ENCODE measurements at regions not wholly inside any gene's neighbourhood (a gene's known extent, or its start where the extent isn't known, plus 50 kb on each side); places are given as distances from the start of the nearest gene placed in this dataset.

DNA sequence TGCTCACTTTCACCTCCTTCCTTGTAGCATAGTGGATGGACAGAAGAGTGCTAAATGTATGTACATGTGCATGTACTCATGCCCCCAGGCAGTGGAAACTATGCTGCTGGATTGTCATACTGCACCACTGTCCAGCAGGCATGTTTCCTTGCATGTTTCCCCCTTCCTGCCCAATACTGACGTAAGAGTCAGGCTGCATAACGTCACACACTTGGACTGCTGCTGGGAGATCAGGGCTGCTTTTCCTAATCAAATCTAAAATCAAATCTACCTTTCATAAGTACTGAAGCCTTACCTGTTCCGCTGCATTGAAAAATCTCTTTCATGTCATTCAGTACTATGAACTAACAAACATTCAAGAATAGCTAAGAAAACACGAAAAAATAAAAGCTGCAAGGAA lies 67.9 kb upstream of the ROBO1 start:
- DNase-seq, result no peak

DNA sequence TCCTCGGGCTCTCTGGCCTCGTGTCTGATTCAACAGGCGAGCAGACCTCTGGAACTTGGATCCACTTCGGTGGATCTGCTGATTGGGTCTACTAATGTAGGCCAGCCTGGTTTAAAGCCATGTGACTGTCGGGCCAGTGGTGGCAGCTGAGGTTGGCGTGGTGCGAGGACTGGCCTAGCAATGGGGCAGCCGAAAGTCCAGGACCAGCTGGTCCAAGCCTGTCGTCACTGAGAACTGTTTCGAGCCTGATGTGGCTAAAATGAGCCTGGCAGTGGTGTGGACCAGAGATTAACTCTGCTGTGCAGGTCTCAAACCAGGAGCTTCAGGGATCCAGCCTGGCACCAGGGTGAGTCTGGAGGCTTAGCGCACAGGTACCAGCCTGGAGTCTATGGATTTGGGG lies 56.4 kb upstream of the ROBO1 start:
- DNase-seq, result no peak

DNA sequence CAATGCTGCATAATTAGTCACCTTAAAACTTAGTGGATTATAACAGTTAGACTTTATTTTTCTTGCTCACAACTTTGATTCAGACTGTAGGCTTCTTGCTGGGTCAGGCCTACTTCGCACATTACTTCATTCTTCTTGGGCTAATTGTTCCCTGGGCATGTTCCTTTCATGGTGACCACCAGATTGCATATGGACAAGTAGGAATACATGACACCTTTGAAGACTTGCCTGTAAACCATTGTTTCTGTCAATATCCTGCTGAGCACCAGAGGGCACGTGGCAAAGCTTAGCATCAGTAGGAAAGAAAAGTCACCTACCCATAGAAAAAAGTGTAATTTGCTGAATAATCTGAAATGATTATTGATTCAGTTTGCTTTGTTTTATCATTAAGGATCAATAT lies 54.3 kb upstream of the ROBO1 start:
- no peak for DNase-seq

GRCh38 chr3:79820089-79820488 lies 52.3 kb upstream of the ROBO1 start:
- no peak for DNase-seq

DNA sequence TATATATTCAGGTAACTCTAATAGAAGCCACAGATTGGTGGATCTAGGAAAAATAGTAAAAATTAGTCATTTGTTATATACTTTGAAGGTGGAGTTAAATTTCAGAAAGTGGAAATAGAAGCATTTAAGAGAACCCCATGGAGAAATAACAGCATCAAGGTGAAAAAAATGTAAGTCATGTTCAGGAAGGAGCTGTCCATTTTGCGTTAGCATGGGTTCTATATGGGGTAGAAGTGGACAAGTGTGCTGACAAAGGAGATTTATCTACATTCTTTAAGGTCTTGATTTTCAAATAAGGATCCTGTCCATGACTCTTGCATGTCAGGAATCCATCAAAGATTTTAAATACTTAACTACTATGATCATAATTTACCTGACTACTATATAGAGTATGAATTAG lies 50.2 kb upstream of the ROBO1 start:
- DNase-seq, result no peak

Measured in cerebellar nuclear complex (tissue), 1 donor.